GM03348 (cell line): ENCODE measurements at regions not wholly inside any gene's neighbourhood (a gene's known extent, or its start where the extent isn't known, plus 50 kb on each side); places are given as distances from the start of the nearest gene placed in this dataset.

Experiments
- DNase-seq: peaks from one replicate; pipeline ENCODE4 v3.0.0; 2012; ENCODE audit warnings: low spot score

DNA sequence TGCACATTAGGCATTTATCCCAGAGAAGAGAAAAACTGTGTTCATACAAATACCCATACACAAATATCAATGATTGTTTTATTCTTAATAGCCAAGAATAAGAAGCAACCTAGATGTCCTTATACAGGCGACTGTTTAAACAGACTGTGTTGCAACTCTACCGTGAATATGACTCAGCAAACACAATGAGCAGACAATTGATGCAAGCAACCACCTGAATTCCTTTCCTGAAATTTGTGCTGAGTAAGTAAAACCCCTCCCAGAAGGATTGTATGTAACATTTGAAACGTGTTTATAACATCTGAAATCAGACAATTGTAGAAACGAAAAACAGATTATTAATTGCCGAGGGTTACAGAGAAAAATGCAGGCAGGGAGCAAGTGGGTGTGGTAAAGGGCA is 621.9 kb upstream of the SOX11 start:
- no peak for DNase-seq

DNA sequence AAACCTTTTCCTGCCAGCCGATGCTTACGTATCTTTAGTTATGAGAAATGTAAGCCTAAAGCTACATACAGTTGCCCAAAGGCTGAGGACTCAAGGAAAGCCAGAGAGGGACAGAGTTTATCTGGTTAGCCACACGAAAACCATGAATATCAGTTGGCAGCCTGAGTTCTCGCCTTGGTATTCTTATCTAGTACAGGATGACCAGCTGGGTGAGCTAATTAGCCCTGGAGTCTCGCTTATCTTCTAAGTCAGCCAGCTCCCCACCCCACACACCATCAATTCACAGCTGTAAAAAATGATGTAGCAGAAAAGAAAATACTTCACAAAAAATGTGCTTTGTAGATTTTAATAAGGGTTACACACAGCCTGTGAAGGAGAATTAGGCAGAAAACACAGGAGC is 617.5 kb upstream of the SOX11 start:
- DNase-seq: no peak

DNA sequence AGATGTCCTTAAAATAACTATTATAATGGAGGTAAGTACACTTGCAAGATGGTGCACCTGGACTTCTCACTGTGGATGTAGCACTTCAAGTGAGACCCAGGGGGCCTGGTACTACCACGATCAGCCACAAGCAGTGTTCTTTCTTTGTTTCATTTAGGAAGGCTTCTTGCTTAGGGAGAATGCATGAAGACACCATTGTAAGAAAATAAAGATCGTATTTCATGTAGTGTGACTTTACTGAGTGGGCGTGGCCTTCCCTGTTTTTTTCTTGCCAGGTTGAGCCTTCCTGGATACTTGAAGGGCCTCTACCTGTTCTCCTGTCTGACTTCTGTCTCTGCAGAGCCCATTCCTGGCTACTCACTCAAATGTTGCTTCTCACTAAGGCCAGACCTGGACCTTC is 615.6 kb upstream of the SOX11 start:
- DNase-seq: no peak

DNA sequence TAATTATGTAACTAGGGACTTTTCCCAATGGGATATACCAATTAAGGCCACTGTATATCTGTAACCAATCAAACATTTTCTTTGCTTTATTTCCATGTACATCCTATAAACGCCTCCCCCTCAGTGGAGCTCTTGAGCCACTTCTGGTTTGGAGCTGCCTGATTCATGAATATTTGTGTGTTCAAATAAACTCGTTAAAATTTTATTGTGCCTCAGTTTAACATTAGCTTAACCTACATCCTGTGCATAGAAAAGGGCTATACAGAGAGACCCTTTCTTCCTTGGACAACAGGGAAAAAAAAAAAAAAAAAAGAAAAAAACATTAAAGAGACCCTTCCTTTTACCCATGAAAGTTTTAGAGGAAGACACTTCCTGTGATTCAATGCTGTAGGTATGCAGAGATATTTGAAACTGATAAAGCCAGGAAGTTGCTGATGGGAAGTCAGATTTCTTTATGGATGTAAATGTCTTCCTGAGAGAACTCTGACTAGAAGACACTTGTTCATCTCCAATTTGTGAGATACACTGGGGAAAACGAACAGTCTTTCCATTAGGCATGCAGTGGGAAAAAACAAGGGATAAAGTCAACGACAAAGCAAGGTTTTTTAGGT is 614.6 kb upstream of the SOX11 start:
- no peak for DNase-seq

DNA sequence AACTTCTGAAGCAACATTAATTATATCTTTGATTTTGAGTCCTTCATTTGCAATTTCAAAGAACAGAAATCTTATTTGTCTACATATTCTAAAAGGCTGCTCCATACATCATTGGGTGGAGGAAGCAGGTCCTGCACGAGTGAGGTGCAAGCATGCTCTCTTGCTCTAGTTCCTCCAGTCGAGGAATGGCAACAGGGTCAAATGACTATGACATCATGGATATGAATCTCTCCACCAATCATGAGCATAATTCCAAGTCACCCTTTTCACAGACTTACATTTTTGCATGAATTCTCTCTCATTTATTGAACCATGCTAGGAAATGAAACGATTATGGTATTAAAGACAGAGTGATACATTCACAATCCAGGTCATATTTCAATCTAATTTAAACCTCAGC is 608.8 kb upstream of the SOX11 start:
- no peak for DNase-seq

DNA sequence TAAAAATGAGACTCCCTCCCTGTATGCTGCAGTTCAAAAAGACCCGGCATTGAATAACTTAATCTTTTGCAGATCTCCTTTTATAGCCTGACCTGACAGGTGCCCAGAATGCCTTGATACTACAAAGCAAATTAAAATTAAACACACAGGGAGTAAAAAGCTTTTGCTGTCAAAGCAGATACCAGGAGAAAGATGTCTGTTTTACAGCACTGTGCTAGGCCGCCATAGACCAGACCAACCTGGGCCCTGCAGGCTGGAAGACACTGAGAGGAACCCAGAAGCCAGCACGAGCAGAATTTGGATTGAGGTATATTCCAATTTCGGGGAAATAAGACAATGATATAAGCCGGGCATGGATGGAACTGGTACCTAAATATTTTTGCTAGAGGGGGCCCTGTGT is 602.8 kb upstream of the SOX11 start:
- no peak for DNase-seq

DNA sequence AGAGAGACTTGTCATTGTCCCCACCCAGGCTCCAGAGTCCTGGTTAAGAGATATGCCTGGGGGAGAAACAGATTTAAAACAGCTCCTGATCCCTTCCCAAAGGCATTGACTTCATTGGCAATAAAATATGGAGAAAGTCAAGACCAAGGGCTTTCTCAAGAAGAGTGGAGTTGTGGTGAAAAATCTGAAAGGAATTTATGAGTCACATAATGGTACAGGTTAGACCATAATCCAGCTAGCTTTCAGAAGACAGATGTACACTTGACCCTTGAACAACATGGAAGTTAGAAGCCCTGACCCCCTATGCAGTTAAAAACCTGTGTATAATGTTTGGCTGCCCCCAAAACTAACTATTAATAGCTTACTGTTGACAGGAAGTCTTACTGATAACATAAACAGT is 599.1 kb upstream of the SOX11 start:
- no peak for DNase-seq

DNA sequence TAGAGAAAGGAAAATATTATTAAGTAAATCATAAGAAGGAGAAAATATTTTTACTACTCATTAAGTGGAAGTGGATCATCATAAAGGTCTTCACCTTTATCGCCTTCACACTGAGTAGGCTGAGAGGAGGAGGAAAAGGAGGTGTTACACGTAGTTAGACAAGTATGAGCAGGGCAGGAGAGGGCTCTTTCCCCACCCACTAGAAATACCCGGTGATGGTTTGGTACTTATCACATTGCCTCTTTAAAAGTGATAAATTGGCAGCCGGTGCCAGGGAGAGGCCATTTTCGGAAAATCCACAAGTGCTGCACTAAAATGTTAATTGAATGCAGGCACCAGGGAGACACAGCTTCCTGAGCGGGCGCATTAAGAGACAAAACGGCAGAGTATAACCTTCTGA is 598.7 kb upstream of the SOX11 start:
- no peak for DNase-seq

DNA sequence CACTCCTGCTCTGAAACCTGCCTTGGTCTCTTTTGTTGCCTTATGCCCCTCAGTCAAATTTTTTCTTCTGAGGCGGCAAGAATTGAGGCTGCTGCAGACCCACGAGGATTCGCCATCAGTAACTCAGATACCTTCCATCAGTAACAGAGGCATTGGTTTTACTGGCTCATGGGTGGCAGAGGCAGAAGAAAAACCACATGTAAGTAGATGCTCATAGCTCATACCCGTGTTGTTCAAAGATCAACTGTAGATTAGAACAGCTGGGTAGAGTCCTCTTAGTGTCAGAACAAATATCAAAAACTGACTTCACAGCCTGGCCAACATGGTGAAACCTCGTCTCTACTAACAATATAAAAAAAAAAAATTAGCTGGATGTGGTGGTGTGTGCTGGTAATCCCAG is 598.0 kb upstream of the SOX11 start:
- DNase-seq: no peak

DNA sequence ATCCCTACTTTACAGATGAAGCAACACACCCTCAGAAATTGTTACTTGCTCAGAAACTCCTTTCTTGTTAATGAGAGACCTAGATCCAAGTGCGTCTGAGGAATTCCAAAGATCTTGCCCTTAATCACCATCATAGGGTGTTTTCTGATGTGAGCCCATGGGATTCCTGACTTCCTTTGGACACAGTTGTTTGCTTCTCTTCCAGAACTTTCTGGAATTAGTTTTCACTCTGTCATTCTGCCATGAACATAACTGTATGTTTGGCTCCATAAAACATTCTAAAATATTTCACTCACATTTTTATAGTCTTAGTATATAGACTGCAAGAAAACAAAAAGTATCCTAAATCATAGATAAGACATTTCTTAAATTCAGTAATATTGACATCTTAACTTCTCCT is 593.9 kb upstream of the SOX11 start:
- no peak for DNase-seq

DNA sequence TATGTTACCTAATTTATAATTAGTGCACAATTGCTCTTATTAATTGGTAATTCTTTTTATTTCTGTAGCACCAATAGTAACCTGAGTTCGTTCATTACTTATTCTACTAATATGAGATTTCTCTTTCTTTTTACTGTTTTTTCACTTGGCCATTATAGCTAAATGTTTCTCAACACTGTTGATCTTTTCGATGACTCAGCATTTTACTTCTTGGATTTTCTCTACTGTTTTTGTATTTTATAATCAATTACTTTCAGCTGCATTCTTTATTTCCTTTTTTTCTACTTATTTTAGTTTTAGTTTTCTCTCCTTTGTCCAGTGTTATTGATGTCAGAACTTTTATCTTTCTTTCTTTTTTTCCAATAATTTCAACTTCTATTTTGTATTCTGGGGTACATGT is 589.4 kb upstream of the SOX11 start:
- no peak for DNase-seq

DNA sequence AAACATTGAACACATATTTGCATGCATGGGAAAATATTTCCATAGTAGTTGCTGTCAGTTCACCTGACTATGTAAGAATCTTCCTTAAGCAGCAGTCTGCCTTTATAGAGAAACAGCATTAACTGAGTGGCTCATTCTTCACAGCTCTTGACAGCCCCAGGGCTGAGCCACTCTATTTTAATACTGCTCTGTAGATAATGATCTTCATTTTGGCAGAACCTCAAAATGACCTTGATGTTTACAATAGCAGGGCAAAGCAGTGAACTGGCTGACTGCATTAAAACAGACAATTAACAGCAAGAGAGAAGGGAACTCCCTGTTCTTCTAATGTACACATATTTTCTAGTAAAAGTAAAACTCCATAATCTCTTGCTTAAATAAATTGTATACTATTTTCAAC is 580.6 kb upstream of the SOX11 start:
- DNase-seq: no peak

DNA sequence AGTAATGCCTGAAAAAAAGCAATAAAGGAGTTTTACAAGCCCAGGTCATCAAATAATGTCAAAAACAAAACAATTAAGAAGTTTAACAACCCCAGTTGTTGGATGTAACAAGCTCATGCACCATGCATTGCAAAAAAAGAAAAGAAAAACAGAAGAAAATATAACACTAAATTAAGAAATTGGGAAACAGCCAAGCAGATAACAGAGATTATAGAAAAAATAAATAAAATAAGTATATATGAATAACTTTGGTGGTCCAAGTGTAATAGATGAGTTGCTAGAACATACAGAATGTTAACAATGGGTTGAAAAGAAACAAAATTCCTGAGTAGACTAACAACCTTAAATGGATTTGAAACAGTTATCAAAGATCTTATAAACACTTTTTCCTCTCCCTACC is 573.1 kb upstream of the SOX11 start:
- no peak for DNase-seq

DNA sequence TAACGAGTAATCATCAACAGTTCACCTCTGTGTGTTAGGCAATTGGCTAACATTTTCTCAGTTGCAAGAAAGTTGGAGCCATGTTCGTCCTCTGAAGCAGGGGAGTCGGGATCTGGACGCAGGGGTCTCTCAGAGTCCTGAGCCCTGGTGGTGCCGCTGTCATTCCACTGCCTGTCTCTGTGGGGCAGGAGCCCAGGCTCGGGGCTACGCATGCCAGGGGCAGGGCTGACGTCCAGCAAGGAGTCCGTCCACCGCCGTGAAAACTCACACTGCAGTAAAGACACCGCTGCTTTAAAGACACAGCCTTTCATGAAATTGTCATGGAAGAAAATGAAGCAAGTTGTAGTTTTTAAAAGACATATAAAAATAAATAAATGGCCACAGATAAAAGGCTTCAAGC is 571.1 kb upstream of the SOX11 start:
- no peak for DNase-seq

DNA sequence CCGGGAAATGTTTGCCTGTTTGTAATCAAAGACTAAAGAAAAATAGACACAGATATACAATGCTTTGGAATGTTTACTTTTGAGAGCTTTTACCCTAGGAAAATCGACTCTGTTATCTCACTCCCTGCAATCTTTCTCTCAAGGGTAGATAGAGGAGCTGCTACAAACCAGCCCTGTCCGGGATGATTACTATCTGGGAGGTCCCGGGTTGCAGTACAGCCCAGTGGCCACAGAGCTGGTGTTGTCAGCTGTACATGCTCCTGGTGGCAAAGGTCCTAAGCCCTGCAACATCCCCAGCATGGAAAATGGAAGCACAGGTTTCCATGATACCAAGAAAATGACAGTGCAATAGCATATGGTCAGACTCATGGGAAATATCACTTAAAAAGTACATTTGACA is 570.5 kb upstream of the SOX11 start:
- DNase-seq: no peak

DNA sequence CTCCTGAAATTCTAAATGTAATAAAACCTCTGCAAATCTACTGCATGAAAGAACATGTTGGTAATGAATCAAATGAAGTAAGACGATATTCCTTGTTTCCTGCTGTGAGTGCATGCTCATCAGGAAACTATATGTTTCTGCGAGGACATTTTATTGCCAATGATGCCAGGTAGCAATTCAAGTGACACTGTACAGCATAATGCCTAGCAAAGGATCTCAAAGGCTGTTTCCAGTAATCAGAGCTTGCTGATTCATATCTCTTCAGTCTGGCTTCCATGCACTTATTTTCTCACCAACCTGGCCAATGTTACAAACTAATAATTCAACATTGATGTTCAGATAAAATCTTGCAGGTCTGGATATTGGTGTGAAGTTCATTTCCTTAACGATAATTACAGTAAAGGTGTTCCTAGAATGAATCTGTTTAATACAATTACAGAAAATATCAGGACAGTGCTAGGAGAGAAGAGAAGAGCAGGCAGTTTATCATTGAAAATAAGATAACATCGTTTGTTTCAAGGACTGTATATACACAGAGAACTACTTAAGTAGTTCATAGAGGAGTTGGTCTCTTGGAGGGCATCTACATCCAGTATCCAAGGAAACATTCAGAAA is 568.5 kb upstream of the SOX11 start:
- no peak for DNase-seq

DNA sequence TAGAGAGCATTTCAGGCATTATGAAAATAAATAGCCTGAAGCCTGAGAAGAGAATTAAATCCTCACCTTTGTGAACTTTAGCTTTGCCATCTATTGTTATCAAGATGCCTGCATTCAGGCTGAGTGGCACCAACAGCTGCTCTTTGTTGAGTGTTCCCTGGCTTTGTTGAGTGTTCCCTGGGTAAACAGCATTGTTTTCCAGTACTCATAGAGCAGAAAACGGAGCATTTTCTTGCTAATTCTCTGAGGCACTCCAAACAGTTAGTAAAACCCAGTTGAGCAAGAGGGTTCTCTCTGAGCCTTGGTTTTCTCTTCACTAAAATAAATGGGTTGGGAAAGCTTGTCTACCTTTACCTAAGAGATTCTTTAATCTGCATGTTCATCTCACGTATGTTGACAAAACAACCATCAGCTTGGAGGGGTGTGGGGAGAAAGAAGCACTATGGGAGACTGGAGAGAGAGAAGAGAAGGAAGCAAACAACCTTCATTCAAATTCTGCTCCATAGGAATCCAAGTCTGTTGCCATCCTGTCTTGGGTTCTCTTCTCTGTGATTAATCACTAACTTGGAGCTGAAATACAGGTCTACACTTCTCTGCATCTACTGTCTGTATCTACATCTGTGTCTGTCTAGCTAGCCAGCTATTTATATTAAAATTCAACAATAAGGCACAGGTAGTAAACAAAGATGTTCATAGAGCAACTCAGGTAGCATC is 567.0 kb upstream of the SOX11 start:
- no peak for DNase-seq

DNA sequence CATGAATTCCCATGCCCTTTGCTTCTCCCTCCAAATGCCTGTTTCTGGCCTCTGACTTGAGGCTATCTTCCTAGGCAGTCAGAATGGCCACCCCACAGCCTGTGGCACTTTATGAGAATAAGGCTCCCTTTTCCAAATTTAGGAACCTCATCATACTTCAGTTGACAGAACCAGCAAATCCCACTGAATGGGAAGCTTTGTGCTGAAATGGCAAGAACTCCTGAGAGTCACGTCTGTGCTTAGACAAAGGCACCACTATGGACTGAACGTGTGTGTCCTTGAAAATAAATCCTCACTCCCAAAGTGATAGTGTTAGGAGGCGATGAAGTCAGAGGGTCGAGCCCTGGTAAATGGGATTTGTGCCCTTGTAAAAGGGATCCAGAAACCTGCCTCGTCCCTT is 559.9 kb upstream of the SOX11 start:
- DNase-seq: no peak

DNA sequence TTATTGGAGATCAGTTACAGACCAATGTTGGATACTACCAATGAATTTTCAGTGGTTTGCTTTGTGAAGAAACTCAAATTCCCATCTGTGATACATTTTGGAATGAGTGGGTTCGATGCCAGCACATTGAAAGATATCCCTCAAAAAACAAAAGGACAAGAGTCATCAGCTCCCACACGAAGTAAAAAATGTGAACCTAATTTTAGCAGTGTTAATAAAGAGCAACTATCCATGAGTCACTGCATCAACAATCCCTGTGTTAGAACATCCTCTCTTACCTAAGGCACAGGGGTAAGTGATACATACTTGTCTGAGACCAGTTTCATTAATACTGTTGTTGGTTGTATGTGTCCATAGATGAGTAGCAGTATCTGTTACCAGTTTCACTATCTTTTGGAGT is 551.8 kb upstream of the SOX11 start:
- no peak for DNase-seq

DNA sequence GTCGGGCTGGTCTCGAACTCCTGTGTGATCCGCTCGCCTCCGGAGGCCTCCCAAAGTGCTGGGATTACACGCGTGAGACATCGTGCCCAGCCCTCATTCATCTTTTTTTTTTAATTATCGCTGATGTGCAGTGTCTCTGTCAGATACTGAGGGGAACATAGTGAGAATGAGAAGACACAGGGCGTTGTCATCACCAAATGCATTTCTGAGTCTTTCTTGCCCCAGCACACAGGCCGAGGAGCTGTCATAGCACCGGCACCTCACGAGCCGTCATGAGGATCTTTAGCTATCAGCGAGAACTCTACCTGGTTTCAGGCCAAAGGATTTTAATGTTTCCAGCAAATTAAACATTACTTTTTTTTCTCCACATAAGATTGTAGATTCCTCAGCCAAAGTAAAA is 548.0 kb upstream of the SOX11 start:
- DNase-seq: no peak

DNA sequence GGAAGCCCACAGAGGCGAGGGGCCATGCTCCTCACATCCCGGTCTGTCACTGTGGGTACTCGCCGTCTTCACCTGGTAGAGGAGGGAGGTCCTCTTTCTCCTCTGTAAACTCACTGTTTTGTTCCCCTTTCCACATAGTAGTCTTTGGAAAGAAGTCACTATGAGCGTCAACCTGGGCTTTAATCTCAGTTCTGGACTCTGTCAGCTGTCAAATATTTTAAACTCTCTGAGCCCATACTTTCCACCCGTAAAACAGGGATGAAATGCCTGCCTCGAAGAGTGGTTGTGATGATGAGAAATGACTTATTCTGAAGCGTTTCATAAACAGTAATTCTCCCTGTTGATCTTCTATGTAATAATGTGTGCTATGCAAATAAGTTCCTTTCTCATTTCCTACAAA is 547.1 kb upstream of the SOX11 start:
- DNase-seq: no peak

DNA sequence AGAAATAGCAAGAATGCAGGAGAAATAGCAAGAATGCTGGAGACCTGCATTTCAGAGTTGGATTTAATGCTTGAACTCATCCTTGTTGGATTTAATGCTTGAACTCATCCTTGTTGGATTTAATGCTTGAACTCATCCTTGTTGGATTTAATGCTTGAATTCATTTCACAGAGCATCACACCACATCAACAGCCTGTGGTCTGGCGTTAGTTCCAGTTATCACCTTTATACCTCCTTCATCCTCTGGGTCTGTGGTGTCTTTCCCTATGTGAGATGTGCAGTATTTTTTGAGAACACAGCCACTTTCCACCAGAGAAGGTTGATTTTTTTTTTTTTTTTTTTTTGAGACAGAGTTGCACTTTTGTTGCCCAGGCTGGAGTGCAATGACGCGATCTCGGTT is 546.4 kb upstream of the SOX11 start:
- DNase-seq: no peak

DNA sequence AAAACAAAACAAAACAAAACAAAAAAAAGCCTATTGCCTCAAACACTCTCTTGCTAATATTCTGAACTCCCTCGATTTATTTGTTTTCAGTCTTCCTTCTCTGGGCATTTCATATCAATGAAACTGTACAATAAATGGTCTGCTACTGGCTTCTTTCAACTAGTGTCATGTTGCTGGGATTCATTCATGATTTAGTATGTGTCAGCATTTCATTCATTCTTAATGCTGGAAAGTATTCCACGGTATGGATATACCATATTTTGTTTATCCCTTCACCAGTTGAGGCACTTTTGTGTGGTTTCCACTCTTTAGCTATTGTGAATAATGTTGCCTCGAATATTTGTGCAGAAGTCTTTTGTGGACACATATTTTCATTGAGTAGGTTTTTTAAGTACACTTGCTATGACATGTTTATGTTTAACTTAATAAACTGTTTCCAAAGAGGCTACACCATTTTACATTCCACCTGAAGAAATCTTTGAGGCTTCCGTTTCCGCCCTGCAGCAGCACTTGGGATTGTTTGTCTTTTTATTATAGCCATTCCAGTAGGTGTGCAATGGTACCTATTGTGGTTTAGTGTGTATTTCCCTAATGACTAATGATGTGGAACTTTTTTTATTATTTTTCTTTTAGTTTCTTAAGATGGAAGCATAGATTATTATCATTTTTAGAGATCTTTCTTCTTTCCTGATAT is 543.6 kb upstream of the SOX11 start:
- DNase-seq: no peak
